Esophagus squamous epithelium (tissue), 4 donors: ENCODE measurements at regions not wholly inside any gene's neighbourhood (a gene's known extent, or its start where the extent isn't known, plus 50 kb on each side); places are given as distances from the start of the nearest gene placed in this dataset.

Experiments used
- CTCF ChIP-seq, 6 experiments: fragments of 450-650 bp in 4 of 6; fragments of 200-600 bp in 2 of 6; sonication (generic) in 2 of 6; IDR thresholded peaks; one replicate each; pipeline ENCODE4 v1.5.1; 2016 to 2019; ENCODE audit warnings: antibody characterized with exemption in 6 of 6, mild to moderate bottlenecking in 4 of 6, moderate library complexity in 4 of 6
- POLR2A ChIP-seq, 4 donors: fragments of 450-650 bp; IDR thresholded peaks; one replicate each; pipeline ENCODE4 v1.6.1; 2017; ENCODE audit warnings: antibody characterized with exemption in 4 of 4, mild to moderate bottlenecking in 4 of 4, moderate library complexity in 3 of 4

GRCh38 chr2:183465048-183465447 lies 340.8 kb downstream of the NUP35 start:
- TF ChIP-seq CTCF (IDR thresholded peaks at IDR 0.05): no peak
- no peak for TF ChIP-seq POLR2A (IDR thresholded peaks at IDR 0.05)
